ENCODE measurements at regions not wholly inside any gene's neighbourhood (a gene's known extent, or its start where the extent isn't known, plus 50 kb on each side); places are given as distances from the start of the nearest gene placed in this dataset.

DNA sequence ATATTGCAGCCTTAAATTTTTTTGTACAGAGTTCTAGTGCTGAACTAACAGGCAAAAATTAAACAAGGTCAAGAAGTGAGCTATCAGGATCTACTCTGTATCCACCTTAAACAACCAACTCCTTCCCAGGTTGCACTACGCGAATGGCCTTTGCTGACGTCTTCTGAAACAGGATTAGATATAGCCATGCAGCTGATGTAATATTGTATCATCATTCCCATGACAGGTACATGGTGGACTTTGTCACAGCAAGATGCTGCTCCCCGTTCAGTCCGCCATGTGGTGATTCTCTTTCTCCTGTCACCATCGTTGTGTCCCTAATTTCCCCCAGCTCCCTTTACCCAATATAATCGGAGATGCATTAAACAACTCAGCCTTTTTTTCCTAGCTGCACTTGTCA lies 328.9 kb downstream of the DEPDC1B start:
- no peak for DNase-seq

DNA sequence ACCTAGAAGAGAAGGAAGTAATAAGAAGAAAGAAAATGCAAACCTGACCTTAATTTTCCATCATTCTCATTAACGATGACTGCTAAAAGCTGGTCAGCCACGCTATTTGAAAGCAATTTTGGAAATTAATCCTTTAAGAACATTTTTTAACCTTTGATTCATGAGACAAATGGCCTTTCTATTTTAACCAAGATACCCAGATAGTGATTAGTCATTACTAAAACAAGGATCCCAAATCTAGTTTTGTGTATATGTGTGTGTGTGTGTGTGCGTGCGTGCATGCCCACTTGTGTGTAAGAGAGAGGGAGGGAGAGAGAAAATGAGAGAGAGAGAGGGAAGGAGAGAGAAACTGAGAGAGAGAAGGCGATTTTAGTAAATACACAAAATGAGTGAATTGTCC lies 329.5 kb downstream of the DEPDC1B start:
- DNase-seq: no peak

DNA sequence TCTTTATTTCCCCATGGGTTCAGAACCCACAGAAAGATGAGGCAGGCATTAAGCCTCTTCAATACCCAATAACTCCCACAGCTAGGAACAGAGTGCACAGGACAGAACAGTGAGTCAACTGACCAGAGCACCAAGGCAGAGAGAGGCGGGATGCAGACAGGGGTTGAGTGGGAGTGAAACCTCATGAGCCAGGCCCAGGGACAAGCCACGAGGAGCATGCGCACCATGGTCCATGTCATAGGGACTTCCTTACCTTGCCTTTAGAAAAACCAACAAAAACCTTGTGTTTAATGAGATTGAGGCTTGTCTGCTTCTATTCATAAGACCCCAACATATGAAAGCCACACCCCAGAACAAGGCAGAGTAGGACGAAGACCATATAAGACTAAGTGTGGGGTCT lies 330.6 kb downstream of the DEPDC1B start:
- no peak for DNase-seq

DNA sequence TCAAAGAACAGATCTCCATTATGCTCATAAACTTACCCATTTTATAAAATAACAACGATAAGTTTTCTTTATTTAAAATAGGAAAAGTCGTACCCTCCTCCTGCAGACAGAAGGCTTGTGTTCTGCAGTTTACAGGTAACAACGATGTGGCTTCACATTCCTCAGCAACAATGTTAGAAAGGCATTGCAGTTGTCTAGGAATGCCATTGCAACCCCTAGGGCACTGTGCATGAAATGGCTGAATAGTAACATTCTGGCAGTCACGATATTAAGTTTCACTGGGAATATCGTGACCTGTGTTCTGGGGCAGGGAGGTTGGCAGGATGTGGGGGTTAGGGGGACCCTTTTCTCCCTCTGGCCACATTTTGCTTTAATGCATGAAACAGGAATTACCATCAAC lies 331.9 kb downstream of the DEPDC1B start:
- no peak for DNase-seq

DNA sequence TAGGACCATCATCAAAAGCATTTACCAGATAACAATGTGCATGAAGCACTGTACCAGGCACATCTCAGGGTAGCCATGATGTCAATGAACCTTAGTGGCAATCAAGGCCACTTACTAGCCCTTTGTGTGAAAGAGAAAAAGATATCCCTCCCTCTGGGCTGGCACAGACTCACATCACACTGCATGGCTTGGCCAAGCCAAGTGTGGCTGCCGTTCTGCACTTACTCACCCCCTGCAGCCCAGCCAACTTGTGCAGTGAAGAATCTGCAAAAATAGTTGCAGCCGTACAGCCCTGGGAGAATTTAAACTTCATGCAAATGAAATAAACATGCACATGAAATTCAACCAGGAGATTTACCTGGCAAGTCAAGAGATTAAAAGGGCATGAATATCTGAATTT lies 333.5 kb downstream of the DEPDC1B start:
- DNase-seq: no peak

DNA sequence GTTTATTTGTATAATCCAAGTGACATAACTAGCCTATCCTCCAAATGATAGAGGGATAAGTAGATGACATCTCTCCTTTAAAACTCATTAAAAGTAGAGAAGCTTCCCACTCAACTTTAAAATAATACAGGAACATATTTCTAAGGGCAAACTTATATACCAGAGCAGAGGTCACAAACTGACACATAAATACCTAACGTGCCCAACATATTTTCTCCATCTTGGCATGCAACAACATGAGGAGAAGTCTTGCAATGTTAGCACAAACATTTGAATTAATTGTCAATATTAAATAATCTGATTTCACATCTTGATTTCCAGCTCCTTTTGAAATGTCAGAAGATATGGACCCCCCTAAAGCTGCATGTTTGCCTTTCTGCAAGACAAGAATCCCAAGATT lies 335.0 kb downstream of the DEPDC1B start:
- DNase-seq: no peak

DNA sequence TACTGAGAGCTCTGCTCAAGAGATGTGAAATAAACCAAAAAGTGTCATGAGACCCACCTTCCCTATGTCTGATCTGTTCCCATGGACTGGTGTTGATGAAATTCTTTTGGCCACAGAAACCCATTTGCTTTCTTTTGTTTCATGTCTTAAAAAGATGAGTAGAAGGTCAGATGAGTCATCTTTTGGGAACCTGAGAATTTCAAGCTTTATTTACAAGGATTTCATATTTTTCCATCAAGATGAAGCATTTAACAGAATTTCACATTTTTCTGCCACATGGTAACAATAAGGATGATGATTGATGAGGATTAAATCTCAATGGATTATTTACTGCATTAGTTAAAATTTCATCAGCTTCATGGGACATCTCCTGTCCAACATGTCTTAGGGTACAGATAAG lies 337.8 kb downstream of the DEPDC1B start:
- DNase-seq: no peak

DNA sequence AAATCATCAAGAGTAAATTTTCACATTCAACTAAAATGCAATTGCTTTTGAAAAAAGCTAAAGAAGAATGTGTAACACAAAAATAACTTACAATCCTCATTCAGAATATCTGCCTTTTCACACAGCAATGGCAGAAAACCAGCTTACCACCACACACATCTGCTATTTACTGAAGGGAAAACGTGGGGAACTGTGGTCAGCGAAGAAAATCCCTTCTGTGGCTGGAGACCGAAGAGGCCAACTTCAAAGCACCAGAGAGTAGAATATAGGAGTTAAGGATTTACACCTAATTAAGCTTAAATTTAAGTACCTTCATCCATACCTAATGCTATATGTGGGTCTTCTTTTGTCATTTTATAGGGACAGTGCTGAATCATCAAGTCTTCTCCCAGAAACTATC lies 339.6 kb downstream of the DEPDC1B start:
- DNase-seq: no peak

DNA sequence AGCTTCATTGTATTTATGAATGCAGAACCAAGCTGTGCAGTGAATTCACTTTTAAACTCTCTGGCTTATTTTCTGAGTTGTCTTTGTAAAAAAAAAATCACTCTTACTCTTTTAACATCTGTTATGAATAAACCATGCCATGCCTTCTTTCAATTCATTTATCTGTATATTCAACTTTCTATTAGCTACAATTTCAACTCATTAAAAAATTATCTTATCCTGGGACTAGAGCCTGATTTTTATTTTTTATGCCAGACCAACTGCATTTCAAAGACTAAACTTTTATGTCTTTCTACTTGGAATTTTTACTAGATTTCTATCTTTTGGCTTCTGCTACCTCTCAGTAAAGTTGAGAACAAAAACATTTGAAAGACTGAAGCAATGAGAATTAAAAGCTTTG lies 342.7 kb downstream of the DEPDC1B start:
- DNase-seq: no peak

DNA sequence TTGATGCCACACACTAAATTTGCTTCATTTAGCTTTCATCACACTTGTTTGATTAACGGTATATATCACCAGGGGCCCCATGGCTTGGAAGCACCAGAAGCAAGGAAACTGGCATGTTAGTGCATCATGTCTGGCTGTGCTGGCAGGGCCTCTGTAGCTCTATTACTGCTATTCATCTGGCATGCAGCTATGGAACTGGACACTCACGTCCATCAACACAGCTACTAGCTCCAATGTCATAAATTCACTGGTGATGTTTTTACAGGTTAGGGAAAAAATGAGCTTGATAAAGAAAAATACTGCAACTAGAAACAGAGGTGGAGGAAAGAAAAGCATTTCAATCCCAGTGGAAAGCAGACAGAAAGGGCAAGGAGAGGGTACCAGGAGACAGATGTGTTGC lies 343.2 kb downstream of the DEPDC1B start:
- no peak for DNase-seq

DNA sequence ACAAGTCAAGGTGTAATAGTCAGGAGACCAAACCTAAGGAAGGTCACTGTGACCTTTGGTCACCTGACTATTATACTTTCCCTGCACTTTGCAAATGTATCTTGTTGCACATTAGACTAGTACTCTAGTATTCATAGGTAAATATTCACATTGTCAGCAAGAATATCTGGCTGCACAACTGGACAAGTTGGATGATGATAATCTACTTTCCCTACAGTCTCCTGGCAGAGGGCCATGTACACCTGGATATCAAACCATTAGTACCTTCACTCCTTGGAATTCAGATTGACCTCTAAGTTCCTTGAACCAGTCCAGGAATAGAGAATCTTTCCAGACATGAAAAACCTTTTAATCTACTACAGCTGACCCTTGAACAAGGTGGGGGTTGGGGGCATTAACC lies 344.8 kb downstream of the DEPDC1B start:
- DNase-seq: no peak

DNA sequence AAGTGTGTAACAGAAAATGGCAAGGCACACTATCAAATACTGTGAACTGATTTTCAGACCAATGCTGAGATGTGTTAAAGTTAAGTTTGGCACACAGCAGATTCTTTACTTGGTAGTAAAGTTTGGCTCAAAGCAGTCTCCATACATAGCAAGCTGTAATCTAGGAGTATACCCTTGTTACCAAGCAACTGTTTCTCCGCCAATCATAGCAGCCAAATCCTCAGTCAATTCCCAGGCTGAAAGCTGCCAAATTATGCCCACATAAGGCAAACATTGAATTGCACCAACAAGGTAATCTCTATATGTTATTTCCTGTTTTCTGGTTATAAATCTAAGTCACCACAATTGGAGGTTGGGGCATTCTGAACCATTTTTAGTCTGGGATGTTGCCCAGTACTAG lies 345.7 kb downstream of the DEPDC1B start:
- DNase-seq: no peak

DNA sequence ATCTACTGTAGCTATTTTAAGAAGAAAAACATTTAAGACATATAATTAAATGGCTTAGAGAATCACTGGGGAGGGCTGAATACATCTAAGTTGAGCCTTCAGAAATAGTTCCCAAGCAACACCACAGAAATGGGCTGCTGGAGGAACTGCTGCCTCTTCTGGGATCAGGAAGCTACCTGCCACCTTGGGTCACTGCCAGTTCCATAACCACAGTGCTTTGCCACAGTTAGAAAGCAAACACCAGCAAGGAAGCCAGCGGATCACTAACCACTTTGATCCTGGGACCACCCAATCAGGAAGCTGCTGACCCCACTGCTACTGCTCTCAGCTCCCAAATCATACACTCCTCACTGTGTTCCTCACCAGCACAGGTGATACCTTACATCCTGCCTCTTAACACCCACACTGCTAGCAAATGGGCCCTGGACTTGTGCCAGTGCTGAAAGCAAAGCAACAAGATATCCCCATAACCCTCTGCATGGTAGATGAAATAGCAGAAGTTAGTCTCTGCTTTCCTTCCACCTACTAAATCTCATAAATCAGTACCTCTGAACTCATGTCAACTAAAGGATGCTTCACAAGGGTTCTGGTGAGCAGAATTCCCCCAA lies 346.9 kb downstream of the DEPDC1B start:
- peak; percentile 49 for DNase-seq

DNA sequence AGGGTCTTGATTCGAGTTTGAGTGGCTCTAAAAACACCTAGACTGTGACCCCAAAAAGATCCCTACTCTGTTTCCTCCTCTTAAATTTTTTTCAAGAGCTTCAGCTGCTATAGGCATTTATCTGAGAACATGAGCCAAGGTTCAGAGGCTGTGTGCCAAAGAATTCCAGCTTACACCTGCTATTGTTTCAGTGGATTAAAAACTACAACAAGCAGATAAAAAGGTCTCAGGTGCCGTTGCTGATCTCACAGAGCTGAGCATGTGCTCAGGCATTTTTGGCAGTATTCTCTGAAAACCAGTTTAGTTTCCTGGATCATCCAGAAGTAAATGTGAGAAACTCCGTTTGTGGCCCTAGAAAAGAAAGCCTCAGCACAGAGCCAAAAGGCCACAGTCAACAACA lies 349.2 kb downstream of the DEPDC1B start:
- DNase-seq: peak; percentile 36

DNA sequence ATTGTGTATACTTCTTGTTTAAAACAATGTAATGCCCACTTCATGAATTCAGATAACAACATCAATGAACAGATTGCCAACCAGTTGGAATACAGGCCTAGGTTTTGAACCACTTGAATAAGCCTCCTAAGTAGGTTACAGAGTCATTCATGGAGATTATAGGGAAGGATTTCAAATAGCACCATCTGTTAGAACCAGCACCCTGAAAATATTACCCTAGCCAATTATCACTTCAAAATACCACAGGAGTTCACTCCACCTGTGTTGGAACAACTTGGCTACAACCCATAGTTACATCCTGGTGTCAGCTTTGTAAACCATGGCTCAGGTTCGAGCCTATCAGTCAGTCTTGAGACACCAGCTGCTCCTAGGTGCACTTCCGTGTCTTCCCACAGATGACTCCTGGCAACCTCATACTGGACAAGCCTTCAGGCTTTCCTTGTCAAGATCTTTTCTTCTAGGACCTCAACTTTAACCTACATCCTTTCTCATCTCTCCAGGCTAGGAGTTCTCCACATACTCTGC lies 350.0 kb downstream of the DEPDC1B start:
- no peak for DNase-seq

DNA sequence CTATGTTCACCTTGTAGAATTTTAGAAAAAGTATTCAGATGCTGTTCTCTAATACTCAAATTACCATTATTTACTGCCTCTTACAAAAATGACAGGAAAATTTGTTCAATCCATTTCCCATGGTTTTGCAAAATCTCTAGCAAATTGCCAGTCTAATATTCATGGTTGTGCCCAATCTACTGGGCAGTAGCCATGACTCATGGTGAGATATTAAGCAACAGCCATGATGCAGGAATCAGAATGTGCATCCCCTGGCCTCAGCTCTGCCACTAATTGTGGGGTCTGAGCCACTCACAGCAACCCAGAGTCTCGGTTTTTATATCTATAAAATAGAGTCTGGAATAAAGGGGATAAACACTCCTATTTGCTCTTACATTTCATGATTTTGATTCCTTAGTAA lies 353.6 kb downstream of the DEPDC1B start:
- DNase-seq: no peak

DNA sequence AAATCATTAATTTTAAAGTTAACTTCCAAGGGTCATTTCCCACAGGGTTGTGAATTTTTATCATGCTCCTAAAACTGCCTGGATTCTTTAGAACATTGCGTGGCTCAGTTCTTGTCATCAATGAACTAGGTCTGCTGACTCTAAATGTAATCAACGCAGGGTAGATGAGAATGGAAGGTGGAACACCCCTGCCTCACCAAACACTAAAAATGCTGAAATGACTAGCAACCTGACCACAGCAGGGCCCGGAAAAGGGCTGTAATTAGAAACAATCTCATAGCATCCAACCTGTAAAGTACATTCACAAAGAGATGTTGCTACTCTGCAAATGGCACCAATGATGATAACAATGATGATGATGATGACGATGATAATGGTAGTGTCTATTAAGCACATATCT lies 356.9 kb downstream of the DEPDC1B start:
- no peak for DNase-seq

DNA sequence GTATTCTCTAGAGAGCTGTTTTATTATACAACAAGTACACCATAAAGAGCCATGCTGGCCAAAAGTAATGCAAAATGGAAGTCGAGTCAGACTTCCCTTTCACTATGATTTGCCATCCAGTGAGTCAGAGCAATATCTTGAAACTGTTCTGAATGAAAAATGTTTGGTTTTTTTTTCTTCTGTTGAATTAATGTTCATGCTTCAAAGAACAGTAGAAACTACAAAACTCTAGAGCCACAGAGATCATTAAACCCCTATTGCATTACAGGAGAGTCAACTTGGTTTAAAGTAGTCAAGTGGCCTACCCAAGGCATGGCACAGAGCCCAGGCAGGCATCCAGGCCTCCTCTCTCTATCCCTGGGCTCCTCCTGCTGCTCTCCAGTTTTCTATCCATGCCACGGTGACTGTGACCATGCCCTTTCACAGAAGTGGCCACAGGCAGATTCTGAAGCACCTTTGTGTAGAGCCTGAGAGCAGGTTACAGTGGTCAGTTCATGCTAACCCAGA lies 358.9 kb downstream of the DEPDC1B start:
- peak; percentile 89 for DNase-seq

DNA sequence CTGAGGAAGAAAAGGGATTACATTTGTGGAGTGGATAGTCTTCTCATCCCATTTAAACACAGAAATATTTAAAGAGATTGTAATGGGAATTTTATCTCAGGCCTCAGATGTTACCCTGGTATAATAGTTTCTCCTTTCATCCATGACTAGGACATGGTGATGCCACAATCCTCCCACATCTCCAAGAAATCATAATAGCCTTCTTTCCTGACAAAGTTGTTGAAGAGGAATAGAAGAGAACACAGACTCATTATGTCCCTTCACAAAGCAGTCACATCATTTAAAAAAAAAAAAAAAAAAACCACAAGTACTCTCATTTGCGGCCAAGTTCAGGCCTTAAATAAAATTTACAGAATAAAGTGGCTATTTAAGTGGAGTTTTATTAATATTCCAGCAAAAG lies 359.6 kb downstream of the DEPDC1B start:
- DNase-seq: peak; percentile 56

DNA sequence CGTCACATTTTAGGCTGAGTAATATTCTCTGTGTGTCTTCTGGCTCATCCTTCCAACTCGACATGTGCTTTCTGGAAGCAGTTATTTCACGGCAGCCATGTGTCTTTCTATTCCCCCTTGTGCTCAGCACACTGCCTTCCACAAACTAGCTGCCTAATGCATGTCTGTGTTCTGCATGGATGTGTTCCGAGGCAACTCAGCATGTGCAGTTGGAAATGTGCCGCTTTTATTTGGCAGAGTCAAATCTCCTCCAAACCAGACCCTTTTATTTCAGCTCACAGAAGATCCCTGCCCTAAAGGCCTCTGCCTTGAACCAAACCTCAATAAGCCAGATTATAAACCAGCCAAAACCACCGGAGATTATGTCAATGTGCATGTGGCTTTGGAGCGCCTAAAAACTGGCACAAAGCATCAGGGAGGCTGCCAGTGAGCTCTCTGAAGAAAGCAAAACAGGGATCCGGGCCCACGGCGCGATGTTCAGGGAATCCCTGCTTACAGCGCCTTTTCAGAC lies 360.2 kb downstream of the DEPDC1B start:
- DNase-seq: peak; percentile 43

DNA sequence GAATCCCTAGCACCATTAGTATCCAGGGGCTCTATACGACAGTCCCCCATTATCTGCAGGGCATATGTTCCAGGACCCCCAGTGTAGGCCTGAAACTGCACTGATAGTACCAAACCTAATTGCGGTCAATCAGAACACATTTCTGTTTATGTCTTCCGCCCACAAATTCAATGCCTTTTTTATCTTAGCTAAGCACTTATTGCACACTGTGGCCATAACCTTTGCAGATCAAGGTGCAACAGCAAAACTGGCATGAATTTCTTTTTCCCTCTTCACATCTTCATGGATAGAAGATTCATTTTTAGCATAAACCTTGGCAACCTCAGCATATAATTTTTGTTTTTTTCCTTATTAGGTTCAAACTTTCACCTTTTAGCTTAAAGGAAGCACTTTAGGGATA lies 361.1 kb downstream of the DEPDC1B start:
- DNase-seq: no peak

DNA sequence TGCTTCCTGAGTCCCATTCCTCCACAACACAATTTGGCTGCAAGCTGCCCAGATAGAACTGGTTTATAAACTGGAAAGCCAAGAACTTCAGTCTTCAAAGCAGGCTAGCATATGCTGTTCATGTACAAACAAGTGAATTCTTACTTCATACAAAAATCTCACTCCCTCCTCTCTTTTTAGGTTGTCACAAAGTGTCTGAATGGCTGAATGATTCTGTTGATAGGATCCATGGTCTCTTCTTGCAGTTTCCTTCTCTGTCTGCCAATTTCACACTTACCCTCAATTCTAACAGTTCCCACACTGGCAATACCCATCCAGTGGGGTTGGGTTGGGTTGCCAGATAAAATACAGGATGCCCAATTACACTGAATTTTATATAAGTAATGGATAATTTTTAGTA lies 363.5 kb downstream of the DEPDC1B start:
- no peak for DNase-seq

DNA sequence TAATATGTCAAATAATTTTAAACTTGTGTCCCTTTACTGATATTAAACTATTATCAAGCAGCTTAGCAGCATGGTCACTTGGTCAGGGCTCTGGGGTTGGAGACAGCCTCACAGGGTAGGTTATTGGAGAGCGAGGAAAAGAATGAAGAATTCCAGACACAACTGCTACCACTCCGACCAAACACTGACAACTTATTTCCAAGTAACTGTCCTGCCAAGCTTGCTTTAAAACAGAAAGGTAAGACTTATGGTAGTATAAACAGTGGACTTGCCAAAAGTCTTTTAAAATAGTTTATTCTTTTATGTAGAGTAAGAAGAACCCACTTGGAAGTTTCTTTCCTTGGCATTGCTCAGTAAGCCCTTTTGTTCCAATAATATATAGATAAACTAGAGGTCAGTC lies 364.1 kb downstream of the DEPDC1B start:
- DNase-seq: no peak

DNA sequence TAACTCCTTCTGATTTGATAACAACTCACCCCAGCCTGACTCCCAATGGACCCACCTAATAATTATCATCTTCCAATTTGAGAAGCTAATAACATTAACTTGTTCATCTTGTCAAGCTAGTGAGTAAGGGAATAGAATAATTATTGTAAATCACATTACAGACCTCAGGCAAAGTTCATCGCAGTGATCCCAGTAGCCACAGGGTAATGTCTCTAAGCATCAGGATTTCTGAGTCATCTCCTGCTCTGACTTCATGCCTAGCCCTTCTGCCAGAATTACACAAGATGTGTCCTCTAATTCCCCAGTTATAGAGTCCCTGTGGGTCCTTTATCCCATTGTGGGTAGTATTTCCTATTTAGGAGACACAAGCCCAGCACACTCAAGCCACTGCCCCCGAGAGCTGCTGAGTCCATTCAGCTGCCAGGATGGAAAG lies 365.7 kb downstream of the DEPDC1B start:
- no peak for DNase-seq

DNA sequence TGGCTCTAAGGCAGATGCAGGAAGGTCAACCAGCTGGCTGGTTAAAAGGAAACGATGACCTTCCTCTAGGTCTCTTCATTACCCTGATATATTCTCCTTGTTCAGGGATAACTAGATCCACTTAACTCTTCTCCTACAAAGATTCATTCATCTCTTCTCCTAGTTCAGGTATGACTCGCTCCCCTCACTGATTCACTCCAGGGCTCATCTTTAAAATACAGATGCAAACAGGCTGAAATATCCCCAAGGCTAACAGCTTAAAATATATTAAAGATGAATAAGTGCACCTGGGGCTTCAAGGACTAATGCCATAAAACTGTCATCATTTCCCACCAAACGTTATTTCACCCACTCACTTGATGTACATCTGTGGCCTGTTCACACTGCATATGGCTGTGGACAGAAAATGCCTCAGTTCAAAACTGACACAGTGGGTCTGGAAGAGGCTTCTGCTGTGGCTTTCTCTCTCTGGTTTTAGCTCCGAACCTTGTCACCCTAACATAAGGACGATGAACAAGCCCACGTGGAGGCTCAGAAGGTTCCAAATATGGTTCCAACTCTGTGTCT lies 366.9 kb downstream of the DEPDC1B start:
- DNase-seq: no peak

All from DMS79 treated with DMSO at 0.1 percent for 48 hours (cell line).